SK-N-SH (cell line): ENCODE measurements at regions not wholly inside any gene's neighbourhood (a gene's known extent, or its start where the extent isn't known, plus 50 kb on each side); places are given as distances from the start of the nearest gene placed in this dataset.

Experiments used
- EZH2phosphoT487 ChIP-seq: fragments of 200-600 bp; sonication (generic); IDR thresholded peaks from 2 replicates; pipeline ENCODE4 v1.6.1; 2017; ENCODE audit warnings: low read depth, mixed run types, mild to moderate bottlenecking, antibody characterized with exemption, moderate library complexity, borderline replicate concordance
- FOSL2 ChIP-seq: IDR thresholded peaks from 2 replicates; pipeline ENCODE4 v1.4.0; 2012; ENCODE audit warnings: low read depth, mild to moderate bottlenecking, moderate library complexity, borderline replicate concordance
- JUND ChIP-seq: IDR thresholded peaks from 2 replicates; pipeline ENCODE4 v1.4.0; 2012
- TCF12 ChIP-seq: IDR thresholded peaks from 2 replicates; pipeline ENCODE4 v1.4.0; 2012
- TF ChIP-seq, protein P1 (sequence below): fragments of 200-600 bp; sonication (generic); IDR thresholded peaks from 2 replicates; pipeline ENCODE4 v1.6.1; 2017; ENCODE audit warnings: antibody characterized with exemption, mild to moderate bottlenecking, moderate library complexity
- TF ChIP-seq, protein P2 (sequence below): IDR thresholded peaks from 2 replicates; pipeline ENCODE4 v1.6.1; 2012; ENCODE audit warnings: mild to moderate bottlenecking, low read depth, low read length, moderate library complexity

DNA sequence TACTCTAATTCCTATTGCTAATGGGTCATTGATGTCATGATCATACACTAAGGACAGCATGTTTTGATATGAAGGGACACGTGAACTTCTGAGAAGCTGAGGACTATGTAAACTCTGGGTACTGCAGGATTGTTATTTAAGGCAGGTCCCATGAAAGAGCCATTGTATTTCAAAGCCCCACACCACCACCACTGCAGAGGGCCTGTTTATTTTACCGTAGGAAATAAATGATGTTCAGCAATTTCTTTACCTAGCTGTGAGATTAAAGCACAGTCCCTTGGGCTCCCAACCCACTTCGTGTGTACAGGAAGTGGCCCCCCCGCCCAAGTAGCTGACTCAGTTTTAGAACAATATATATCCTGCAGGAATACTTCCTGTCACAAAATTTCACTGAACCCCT lies 89.8 kb upstream of the ACSL4 start:
- TF ChIP-seq JUND (no peak), EZH2phosphoT487 (no peak), TCF12 (no peak), FOSL2 (no peak)
- TF ChIP-seq, protein P1, sequence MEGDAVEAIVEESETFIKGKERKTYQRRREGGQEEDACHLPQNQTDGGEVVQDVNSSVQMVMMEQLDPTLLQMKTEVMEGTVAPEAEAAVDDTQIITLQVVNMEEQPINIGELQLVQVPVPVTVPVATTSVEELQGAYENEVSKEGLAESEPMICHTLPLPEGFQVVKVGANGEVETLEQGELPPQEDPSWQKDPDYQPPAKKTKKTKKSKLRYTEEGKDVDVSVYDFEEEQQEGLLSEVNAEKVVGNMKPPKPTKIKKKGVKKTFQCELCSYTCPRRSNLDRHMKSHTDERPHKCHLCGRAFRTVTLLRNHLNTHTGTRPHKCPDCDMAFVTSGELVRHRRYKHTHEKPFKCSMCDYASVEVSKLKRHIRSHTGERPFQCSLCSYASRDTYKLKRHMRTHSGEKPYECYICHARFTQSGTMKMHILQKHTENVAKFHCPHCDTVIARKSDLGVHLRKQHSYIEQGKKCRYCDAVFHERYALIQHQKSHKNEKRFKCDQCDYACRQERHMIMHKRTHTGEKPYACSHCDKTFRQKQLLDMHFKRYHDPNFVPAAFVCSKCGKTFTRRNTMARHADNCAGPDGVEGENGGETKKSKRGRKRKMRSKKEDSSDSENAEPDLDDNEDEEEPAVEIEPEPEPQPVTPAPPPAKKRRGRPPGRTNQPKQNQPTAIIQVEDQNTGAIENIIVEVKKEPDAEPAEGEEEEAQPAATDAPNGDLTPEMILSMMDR, result no peak
- TF ChIP-seq, protein P2, sequence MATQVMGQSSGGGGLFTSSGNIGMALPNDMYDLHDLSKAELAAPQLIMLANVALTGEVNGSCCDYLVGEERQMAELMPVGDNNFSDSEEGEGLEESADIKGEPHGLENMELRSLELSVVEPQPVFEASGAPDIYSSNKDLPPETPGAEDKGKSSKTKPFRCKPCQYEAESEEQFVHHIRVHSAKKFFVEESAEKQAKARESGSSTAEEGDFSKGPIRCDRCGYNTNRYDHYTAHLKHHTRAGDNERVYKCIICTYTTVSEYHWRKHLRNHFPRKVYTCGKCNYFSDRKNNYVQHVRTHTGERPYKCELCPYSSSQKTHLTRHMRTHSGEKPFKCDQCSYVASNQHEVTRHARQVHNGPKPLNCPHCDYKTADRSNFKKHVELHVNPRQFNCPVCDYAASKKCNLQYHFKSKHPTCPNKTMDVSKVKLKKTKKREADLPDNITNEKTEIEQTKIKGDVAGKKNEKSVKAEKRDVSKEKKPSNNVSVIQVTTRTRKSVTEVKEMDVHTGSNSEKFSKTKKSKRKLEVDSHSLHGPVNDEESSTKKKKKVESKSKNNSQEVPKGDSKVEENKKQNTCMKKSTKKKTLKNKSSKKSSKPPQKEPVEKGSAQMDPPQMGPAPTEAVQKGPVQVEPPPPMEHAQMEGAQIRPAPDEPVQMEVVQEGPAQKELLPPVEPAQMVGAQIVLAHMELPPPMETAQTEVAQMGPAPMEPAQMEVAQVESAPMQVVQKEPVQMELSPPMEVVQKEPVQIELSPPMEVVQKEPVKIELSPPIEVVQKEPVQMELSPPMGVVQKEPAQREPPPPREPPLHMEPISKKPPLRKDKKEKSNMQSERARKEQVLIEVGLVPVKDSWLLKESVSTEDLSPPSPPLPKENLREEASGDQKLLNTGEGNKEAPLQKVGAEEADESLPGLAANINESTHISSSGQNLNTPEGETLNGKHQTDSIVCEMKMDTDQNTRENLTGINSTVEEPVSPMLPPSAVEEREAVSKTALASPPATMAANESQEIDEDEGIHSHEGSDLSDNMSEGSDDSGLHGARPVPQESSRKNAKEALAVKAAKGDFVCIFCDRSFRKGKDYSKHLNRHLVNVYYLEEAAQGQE, result no peak
